ENCODE measurements at regions not wholly inside any gene's neighbourhood (a gene's known extent, or its start where the extent isn't known, plus 50 kb on each side); places are given as distances from the start of the nearest gene placed in this dataset.
"Not testable (repeated sequence)": the region's sequence is repeated elsewhere in the genome, so short reads cannot be mapped to it uniquely, and the experiment has no call there.

DNA sequence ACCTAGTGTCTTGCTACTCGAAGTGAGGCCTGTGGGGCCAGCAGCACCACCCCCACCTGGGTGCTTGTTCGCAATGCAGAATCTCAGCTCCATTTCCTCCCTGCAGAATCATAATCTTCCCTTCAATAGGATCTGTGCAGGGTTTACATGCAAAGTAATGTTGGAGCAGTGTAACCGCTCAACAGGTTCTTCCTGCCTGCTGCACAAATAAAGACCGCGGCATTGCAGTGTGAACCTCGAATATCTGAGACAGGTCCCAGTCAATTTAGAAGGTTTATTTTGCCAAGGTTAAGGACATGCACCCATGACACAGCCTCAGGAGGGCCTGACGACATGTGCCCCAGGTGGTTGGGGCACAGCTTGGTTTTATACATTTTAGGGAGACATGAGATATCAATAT, 119.2 kb downstream of the TLR5 start:
- CTCF ChIA-PET, result interaction anchor here (0.6 kb wide), 1 partner anchor 100 kb away, joined by 3 read pairs; no protein-coding TSS in a partner anchor
- FAIRE-seq, result no peak
- H3K4me2 ChIP-seq (ENCODE audit: insufficient read depth, low read length), result no peak overlapping the region

DNA sequence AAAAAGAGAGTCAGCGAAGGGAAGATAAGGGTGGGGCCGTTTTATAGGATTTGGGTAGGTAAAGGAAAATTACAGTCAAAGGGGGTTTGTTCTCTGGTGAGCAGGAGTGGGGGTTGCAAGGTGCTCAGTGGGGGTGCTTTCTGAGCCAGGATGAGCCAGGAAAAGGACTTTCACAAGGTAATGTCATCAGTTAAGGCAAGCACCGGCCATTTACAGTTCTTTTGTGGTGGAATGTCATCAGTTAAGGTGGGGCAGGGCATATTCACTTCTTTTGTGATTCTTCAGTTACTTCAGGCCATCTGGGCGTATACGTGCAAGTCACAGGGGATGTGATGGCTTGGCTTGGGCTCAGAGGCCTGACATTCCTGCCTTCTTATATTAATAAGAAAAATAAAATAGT, 118.6 kb downstream of the TLR5 start:
- FAIRE-seq; H3K4me3 ChIP-seq (replicated peaks in 1 of 3; ENCODE audit: insufficient read depth in 1 of 3, low read depth in 1 of 3, low read length in 3 of 3); H3K9me3 ChIP-seq (replicated peaks; ENCODE audit: control insufficient read depth, insufficient read depth, low read length); H3K9ac ChIP-seq (replicated peaks; ENCODE audit: extremely low read depth, insufficient read depth, low read length); BruUV-seq (replicated peaks); H3K4me2 ChIP-seq (ENCODE audit: insufficient read depth, low read length); intact Hi-C loops (cut with micrococcal nuclease); H3K27ac ChIP-seq (ENCODE audit: insufficient read depth, low read depth, low read length); DNase-seq (ENCODE audit: low read depth, low spot score); dilution Hi-C loops (cut with MboI; ENCODE audit: extremely low pct_ligation_motif_present, low sequenced_read_pairs); H4K20me1 ChIP-seq (replicated peaks; ENCODE audit: control insufficient read depth, extremely low read depth, insufficient read depth, low read length); H3K4me1 ChIP-seq (ENCODE audit: control insufficient read depth, extremely low read depth, insufficient read depth, low read length); CTCF ChIA-PET; H3K36me3 ChIP-seq (ENCODE audit: control insufficient read depth in 2 of 2, extremely low read depth in 1 of 2, insufficient read depth in 2 of 2, low read length in 2 of 2); H3K9me1 ChIP-seq (replicated peaks; ENCODE audit: control insufficient read depth, extremely low read depth, insufficient read depth, low read length); H3K27me3 ChIP-seq (ENCODE audit: control insufficient read depth in 2 of 2, insufficient read depth in 2 of 2, low read length in 2 of 2); H2AFZ ChIP-seq (ENCODE audit: low read depth, low read length); POLR2A ChIA-PET; H3K79me2 ChIP-seq (ENCODE audit: control insufficient read depth, insufficient read depth, low read length): not testable (repeated sequence)

More for the DNA sequence above, 119.2 kb downstream of the TLR5 start:
- no peaks in the 10 kb centered on the region for H3K79me2 ChIP-seq (ENCODE audit: control insufficient read depth, insufficient read depth, low read length)
- dilution Hi-C loops (cut with MboI; ENCODE audit: extremely low pct_ligation_motif_present, low sequenced_read_pairs), result no loop called here
- H3K9me3 ChIP-seq (replicated peaks; ENCODE audit: control insufficient read depth, insufficient read depth, low read length), result no peaks in the 10 kb centered on the region
- H4K20me1 ChIP-seq (replicated peaks; ENCODE audit: control insufficient read depth, extremely low read depth, insufficient read depth, low read length), result no peaks in the 10 kb centered on the region
- TF ChIP-seq EZH2 (IDR thresholded peaks at IDR 0.05; ENCODE audit: borderline replicate concordance, low read depth, low read length, severe bottlenecking) (no peak), FOS (IDR thresholded peaks at IDR 0.05; ENCODE audit: borderline replicate concordance, insufficient read depth, low read length) (no peak), POLR2AphosphoS5 (IDR thresholded peaks at IDR 0.05; ENCODE audit: insufficient read depth, low read depth, low read length) (no peak), MYC (IDR thresholded peaks at IDR 0.05; ENCODE audit: low read depth, low read length) (no peak), GATA2 (IDR thresholded peaks at IDR 0.05; ENCODE audit: insufficient read depth, insufficient read length, low read depth, low read length) (no peak), POLR2A (IDR thresholded peaks at IDR 0.05; ENCODE audit: low read depth, low read length) (no peak), JUN (IDR thresholded peaks at IDR 0.05; ENCODE audit: borderline replicate concordance, insufficient read depth, insufficient read length, low read depth) (no peak)
- TF ChIP-seq, protein P1, sequence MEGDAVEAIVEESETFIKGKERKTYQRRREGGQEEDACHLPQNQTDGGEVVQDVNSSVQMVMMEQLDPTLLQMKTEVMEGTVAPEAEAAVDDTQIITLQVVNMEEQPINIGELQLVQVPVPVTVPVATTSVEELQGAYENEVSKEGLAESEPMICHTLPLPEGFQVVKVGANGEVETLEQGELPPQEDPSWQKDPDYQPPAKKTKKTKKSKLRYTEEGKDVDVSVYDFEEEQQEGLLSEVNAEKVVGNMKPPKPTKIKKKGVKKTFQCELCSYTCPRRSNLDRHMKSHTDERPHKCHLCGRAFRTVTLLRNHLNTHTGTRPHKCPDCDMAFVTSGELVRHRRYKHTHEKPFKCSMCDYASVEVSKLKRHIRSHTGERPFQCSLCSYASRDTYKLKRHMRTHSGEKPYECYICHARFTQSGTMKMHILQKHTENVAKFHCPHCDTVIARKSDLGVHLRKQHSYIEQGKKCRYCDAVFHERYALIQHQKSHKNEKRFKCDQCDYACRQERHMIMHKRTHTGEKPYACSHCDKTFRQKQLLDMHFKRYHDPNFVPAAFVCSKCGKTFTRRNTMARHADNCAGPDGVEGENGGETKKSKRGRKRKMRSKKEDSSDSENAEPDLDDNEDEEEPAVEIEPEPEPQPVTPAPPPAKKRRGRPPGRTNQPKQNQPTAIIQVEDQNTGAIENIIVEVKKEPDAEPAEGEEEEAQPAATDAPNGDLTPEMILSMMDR (IDR thresholded peaks at IDR 0.05; ENCODE audit: extremely low read depth in 1 of 2, insufficient read depth in 1 of 2, low read depth in 1 of 2, low read length in 2 of 2), result no peak
- TF ChIP-seq, protein P2, sequence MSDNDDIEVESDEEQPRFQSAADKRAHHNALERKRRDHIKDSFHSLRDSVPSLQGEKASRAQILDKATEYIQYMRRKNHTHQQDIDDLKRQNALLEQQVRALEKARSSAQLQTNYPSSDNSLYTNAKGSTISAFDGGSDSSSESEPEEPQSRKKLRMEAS (IDR thresholded peaks at IDR 0.05; ENCODE audit: insufficient read depth, insufficient read length), result no peak
- H3K4me3 ChIP-seq (replicated peaks in 1 of 3; ENCODE audit: insufficient read depth in 1 of 3, low read depth in 1 of 3, low read length in 3 of 3), result no peak overlapping the region
- no TSS peak for BruUV-seq (replicated peaks)
- H3K9me1 ChIP-seq (replicated peaks; ENCODE audit: control insufficient read depth, extremely low read depth, insufficient read depth, low read length), result no peaks in the 10 kb centered on the region
- H3K27ac ChIP-seq (ENCODE audit: insufficient read depth, low read depth, low read length), result no peak overlapping the region
- no peak for DNase-seq (ENCODE audit: low read depth, low spot score)
- H3K9ac ChIP-seq (replicated peaks; ENCODE audit: extremely low read depth, insufficient read depth, low read length), result no peak overlapping the region
- intact Hi-C loops (cut with micrococcal nuclease), result no loop called here
- H3K36me3 ChIP-seq (ENCODE audit: control insufficient read depth in 2 of 2, extremely low read depth in 1 of 2, insufficient read depth in 2 of 2, low read length in 2 of 2), result no peaks in the 10 kb centered on the region
- POLR2A ChIA-PET, result no interaction called here
- no peaks in the 10 kb centered on the region for H3K4me1 ChIP-seq (ENCODE audit: control insufficient read depth, extremely low read depth, insufficient read depth, low read length)
- no peak overlapping the region for H2AFZ ChIP-seq (ENCODE audit: low read depth, low read length)
- H3K27me3 ChIP-seq (ENCODE audit: control insufficient read depth in 2 of 2, insufficient read depth in 2 of 2, low read length in 2 of 2), result no peaks in the 10 kb centered on the region

DNA sequence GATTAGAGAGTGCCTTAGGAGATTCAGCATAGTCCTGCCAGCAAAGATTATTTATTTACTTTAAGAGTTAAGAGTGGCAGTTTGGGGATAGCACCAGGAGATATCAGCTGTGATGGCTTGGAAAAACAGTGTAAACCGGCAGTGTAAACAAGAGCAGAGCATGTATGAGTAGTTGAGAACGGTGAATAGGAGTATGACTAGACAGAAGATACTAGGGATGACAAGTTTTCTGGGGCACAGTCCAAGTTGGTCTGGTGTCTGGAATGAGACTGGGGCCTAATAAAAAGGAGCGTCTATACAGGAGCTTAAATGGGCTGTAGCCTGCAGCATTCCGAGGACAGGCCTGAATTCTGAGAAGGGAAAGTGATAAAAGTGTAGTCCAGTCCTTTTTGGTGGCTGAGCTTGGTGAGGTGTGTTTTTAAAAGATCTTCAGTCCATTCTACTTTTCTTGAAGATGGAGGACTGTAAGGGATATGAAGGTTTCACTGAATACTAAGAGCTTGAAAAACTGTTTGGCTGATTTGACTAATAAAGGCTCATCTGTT, 117.8 kb downstream of the TLR5 start:
- H3K27ac ChIP-seq (ENCODE audit: insufficient read depth, low read depth, low read length); H3K4me2 ChIP-seq (ENCODE audit: insufficient read depth, low read length); H4K20me1 ChIP-seq (replicated peaks; ENCODE audit: control insufficient read depth, extremely low read depth, insufficient read depth, low read length); H3K9ac ChIP-seq (replicated peaks; ENCODE audit: extremely low read depth, insufficient read depth, low read length); intact Hi-C loops (cut with micrococcal nuclease); H3K4me3 ChIP-seq (replicated peaks in 1 of 3; ENCODE audit: insufficient read depth in 1 of 3, low read depth in 1 of 3, low read length in 3 of 3); H3K27me3 ChIP-seq (ENCODE audit: control insufficient read depth in 2 of 2, insufficient read depth in 2 of 2, low read length in 2 of 2); POLR2A ChIA-PET; DNase-seq (ENCODE audit: low read depth, low spot score); H3K36me3 ChIP-seq (ENCODE audit: control insufficient read depth in 2 of 2, extremely low read depth in 1 of 2, insufficient read depth in 2 of 2, low read length in 2 of 2); H3K9me3 ChIP-seq (replicated peaks; ENCODE audit: control insufficient read depth, insufficient read depth, low read length); BruUV-seq (replicated peaks); FAIRE-seq; H3K9me1 ChIP-seq (replicated peaks; ENCODE audit: control insufficient read depth, extremely low read depth, insufficient read depth, low read length); dilution Hi-C loops (cut with MboI; ENCODE audit: extremely low pct_ligation_motif_present, low sequenced_read_pairs); H2AFZ ChIP-seq (ENCODE audit: low read depth, low read length); H3K79me2 ChIP-seq (ENCODE audit: control insufficient read depth, insufficient read depth, low read length); CTCF ChIA-PET; H3K4me1 ChIP-seq (ENCODE audit: control insufficient read depth, extremely low read depth, insufficient read depth, low read length): not testable (repeated sequence)
